ENCODE measurements at regions not wholly inside any gene's neighbourhood (a gene's known extent, or its start where the extent isn't known, plus 50 kb on each side); places are given as distances from the start of the nearest gene placed in this dataset.

- Histone ChIP-seq H3K79me2 (ENCODE audit: control insufficient read depth, insufficient read depth, low read length) (no peaks in the 10 kb centered on the region), H4K20me1 (replicated peaks; ENCODE audit: control insufficient read depth, extremely low read depth, insufficient read depth, low read length) (no peaks in the 10 kb centered on the region), H3K9me3 (replicated peaks; ENCODE audit: control insufficient read depth, insufficient read depth, low read length) (no peaks in the 10 kb centered on the region), H2AFZ (ENCODE audit: low read depth, low read length) (no peak overlapping the region), H3K4me2 (ENCODE audit: insufficient read depth, low read length) (no peak overlapping the region), H3K9me1 (replicated peaks; ENCODE audit: control insufficient read depth, extremely low read depth, insufficient read depth, low read length) (no peaks in the 10 kb centered on the region), H3K36me3 (ENCODE audit: control insufficient read depth in 2 of 2, extremely low read depth in 1 of 2, insufficient read depth in 2 of 2, low read length in 2 of 2) (no peaks in the 10 kb centered on the region), H3K9ac (replicated peaks; ENCODE audit: extremely low read depth, insufficient read depth, low read length) (no peak overlapping the region), H3K4me3 (replicated peaks in 1 of 3; ENCODE audit: insufficient read depth in 1 of 3, low read depth in 1 of 3, low read length in 3 of 3) (no peak overlapping the region), H3K27ac (ENCODE audit: insufficient read depth, low read depth, low read length) (no peak overlapping the region), H3K4me1 (ENCODE audit: control insufficient read depth, extremely low read depth, insufficient read depth, low read length) (peaks cover 17% of the 10 kb centered on the region), H3K27me3 (ENCODE audit: control insufficient read depth in 2 of 2, insufficient read depth in 2 of 2, low read length in 2 of 2) (no peaks in the 10 kb centered on the region)
- TF ChIP-seq POLR2A (IDR thresholded peaks at IDR 0.05; ENCODE audit: low read depth, low read length) (no peak), FOS (IDR thresholded peaks at IDR 0.05; ENCODE audit: borderline replicate concordance, insufficient read depth, low read length) (no peak), POLR2AphosphoS5 (IDR thresholded peaks at IDR 0.05; ENCODE audit: insufficient read depth, low read depth, low read length) (no peak), MYC (IDR thresholded peaks at IDR 0.05; ENCODE audit: low read depth, low read length) (no peak), EZH2 (IDR thresholded peaks at IDR 0.05; ENCODE audit: borderline replicate concordance, low read depth, low read length, severe bottlenecking) (no peak), JUN (IDR thresholded peaks at IDR 0.05; ENCODE audit: borderline replicate concordance, insufficient read depth, insufficient read length, low read depth) (no peak), MAX (IDR thresholded peaks at IDR 0.05; ENCODE audit: insufficient read depth, insufficient read length) (no peak), GATA2 (IDR thresholded peaks at IDR 0.05; ENCODE audit: insufficient read depth, insufficient read length, low read depth, low read length) (no peak), CTCF (IDR thresholded peaks at IDR 0.05; ENCODE audit: extremely low read depth in 1 of 2, insufficient read depth in 1 of 2, low read depth in 1 of 2, low read length in 2 of 2) (no peak)
- ChIA-PET CTCF (interaction anchor here (1.1 kb wide), 1 partner anchor 13 kb away, joined by 4 read pairs; no protein-coding TSS in a partner anchor), POLR2A (no interaction called here)
- DNase-seq (ENCODE audit: low read depth, low spot score) = no peak
- no peak for FAIRE-seq
- intact Hi-C loops (cut with micrococcal nuclease) (loop anchor here (10.0 kb wide), 1 partner anchor 246 kb away; no protein-coding TSS in a partner anchor), dilution Hi-C loops (cut with MboI; ENCODE audit: extremely low pct_ligation_motif_present, low sequenced_read_pairs) (no loop called here)
- BruUV-seq (replicated peaks) = no TSS peak
These were observed 112.8 kb downstream of the DACT1 start for GRCh38 chr14:58750321-58751269.
